GM12891 (cell line): ENCODE measurements at regions not wholly inside any gene's neighbourhood (a gene's known extent, or its start where the extent isn't known, plus 50 kb on each side); places are given as distances from the start of the nearest gene placed in this dataset.

Experiments used
- DNase-seq: peaks from one replicate; pipeline ENCODE4 v3.0.0; 2011; ENCODE audit warnings: low spot score; ENCODE audit not compliant: insufficient read length
- FAIRE-seq: peaks from 2 replicates; lab custom pipeline; 2011; peaks lifted over from hg19 to GRCh38; lab: Jason Lieb, UNC
- PAX5 ChIP-seq: IDR thresholded peaks from 2 replicates; pipeline ENCODE4 v1.6.1; 2011; ENCODE audit warnings: low read length, moderate library complexity, mild to moderate bottlenecking; ENCODE audit not compliant: insufficient read depth, severe bottlenecking
- POLR2A ChIP-seq: IDR thresholded peaks from 2 replicates; pipeline ENCODE4 v1.6.1; 2011; ENCODE audit warnings: low read depth, low read length, control low read depth
- POU2F2 ChIP-seq: IDR thresholded peaks from 2 replicates; pipeline ENCODE4 v1.6.1; 2011; ENCODE audit warnings: low read depth, mild to moderate bottlenecking, control low read depth, low read length, moderate library complexity

DNA sequence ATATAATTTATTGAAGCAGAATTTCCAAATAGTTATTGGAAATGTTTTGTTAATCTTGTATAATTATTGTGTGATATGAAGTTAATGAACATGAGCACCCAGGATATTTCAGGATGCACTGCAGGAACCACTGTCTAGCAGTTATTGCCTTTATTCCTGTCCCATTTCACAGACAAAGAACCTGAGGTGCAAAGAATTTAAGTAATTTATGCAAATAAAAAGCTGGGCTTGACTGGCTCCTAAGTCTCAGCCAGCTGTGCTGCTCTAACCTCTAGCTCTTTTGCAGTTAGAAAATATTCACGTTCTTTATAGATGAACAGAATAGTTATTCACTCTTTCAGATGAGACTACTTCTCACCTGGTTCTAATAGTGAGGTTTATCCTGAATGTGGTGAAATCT is 50.0 kb upstream of the NUDT12 start:
- no peak for TF ChIP-seq PAX5
- no peak for TF ChIP-seq POU2F2
- TF ChIP-seq POLR2A, result no peak
- DNase-seq (no peak), FAIRE-seq (no peak)
